Endothelial cell of umbilical vein (primary cell): ENCODE measurements at regions not wholly inside any gene's neighbourhood (a gene's known extent, or its start where the extent isn't known, plus 50 kb on each side); places are given as distances from the start of the nearest gene placed in this dataset.

Source experiments
- BruUV-seq: library from RNA; stranded (reverse); fragments of 400-500 nt; replicated peaks from 2 replicates; lab custom pipeline; 2021; lab: Mats Ljungman, UMichigan
- CTCF ChIA-PET: fragments of 300-600, 350-600 bp; sonication (Branson Sonifier 250); formaldehyde crosslinking; loops from one replicate; lab custom pipeline; 2021; ENCODE audit warnings: antibody characterized with exemption, inconsistent platforms; lab: Charles Lee
- POLR2A ChIA-PET: fragments of 300-600, 350-600 bp; sonication (Branson Sonifier 250); formaldehyde crosslinking; loops from one replicate; lab custom pipeline; 2021; ENCODE audit warnings: antibody characterized with exemption, inconsistent platforms; lab: Charles Lee
- DNase-seq: peaks from one replicate; pipeline ENCODE4 v3.0.0-alpha.2; 2011; ENCODE audit warnings: low read depth, low spot score
- FAIRE-seq: peaks from 2 replicates; lab custom pipeline; 2011; peaks lifted over from hg19 to GRCh38; lab: Jason Lieb, UNC
- H2AFZ ChIP-seq: 2 replicates; pipeline ENCODE4 v1.6.0; 2012; ENCODE audit warnings: low read depth, low read length, control low read depth, inconsistent platforms
- H3K27ac ChIP-seq: 2 replicates; pipeline ENCODE4 v1.5.1; 2011; ENCODE audit warnings: low read depth, mild to moderate bottlenecking, control low read depth, low read length, moderate library complexity; ENCODE audit not compliant: insufficient read depth
- H3K27me3 ChIP-seq, 2 experiments: 2 replicates each; pipeline versions ENCODE4 v1.6.0 to v1.6.1; 2011; ENCODE audit warnings: low read length in 2 of 2, mixed read lengths in 1 of 2; ENCODE audit not compliant: control insufficient read depth in 2 of 2, insufficient read depth in 2 of 2
- H3K36me3 ChIP-seq, 2 experiments: 2 replicates in 1 of 2; 3 replicates in 1 of 2; pipeline ENCODE4 v1.5.1; 2011; ENCODE audit warnings: low read length in 2 of 2, mild to moderate bottlenecking in 1 of 2, moderate library complexity in 1 of 2; ENCODE audit not compliant: control insufficient read depth in 2 of 2, insufficient read depth in 2 of 2; ENCODE audit errors: extremely low read depth in 1 of 2
- H3K4me1 ChIP-seq: 3 replicates; pipeline ENCODE4 v1.5.1; 2011; ENCODE audit warnings: mild to moderate bottlenecking, low read length; ENCODE audit not compliant: control insufficient read depth, insufficient read depth; ENCODE audit errors: extremely low read depth
- H3K4me2 ChIP-seq: 2 replicates; pipeline ENCODE4 v1.6.1; 2011; ENCODE audit warnings: low read length, control low read depth, mixed read lengths; ENCODE audit not compliant: insufficient read depth
- H3K4me3 ChIP-seq, 3 experiments: fragments of 200-600 bp in 1 of 3; sonication (generic), shearing (Covaris generic) in 1 of 3; replicated peaks in 1 of 3; 2 replicates each; pipeline ENCODE4 v1.5.1; 2011 to 2016; ENCODE audit warnings: control low read depth in 3 of 3, low read length in 3 of 3, mild to moderate bottlenecking in 2 of 3, inconsistent platforms in 1 of 3, low read depth in 1 of 3, moderate library complexity in 1 of 3; ENCODE audit not compliant: insufficient read depth in 1 of 3
- H3K79me2 ChIP-seq: 2 replicates; pipeline ENCODE4 v1.6.0; 2012; ENCODE audit warnings: low read length, inconsistent platforms; ENCODE audit not compliant: control insufficient read depth, insufficient read depth
- H3K9ac ChIP-seq: replicated peaks from 2 replicates; pipeline ENCODE3; 2011; ENCODE audit warnings: low read length, control low read depth; ENCODE audit not compliant: insufficient read depth; ENCODE audit errors: extremely low read depth
- H3K9me1 ChIP-seq: replicated peaks from 3 replicates; pipeline ENCODE4 v1.6.0; 2011; ENCODE audit warnings: mild to moderate bottlenecking, low read length; ENCODE audit not compliant: control insufficient read depth, insufficient read depth; ENCODE audit errors: extremely low read depth
- H3K9me3 ChIP-seq: replicated peaks from 2 replicates; pipeline ENCODE4 v1.5.1; 2012; ENCODE audit warnings: low read length, inconsistent platforms; ENCODE audit not compliant: control insufficient read depth, insufficient read depth
- H4K20me1 ChIP-seq: replicated peaks from 2 replicates; pipeline ENCODE3; 2011; ENCODE audit warnings: mild to moderate bottlenecking, low read length; ENCODE audit not compliant: control insufficient read depth, insufficient read depth; ENCODE audit errors: extremely low read depth
- EZH2 ChIP-seq: IDR thresholded peaks from 2 replicates; pipeline ENCODE4 v1.6.1; 2012; ENCODE audit warnings: borderline replicate concordance, low read depth, mild to moderate bottlenecking, moderate library complexity, low read length, inconsistent platforms; ENCODE audit not compliant: severe bottlenecking
- FOS ChIP-seq: IDR thresholded peaks from 2 replicates; pipeline ENCODE4 v1.6.1; 2011; ENCODE audit warnings: mild to moderate bottlenecking, low read length, moderate library complexity, borderline replicate concordance; ENCODE audit not compliant: insufficient read depth
- GATA2 ChIP-seq: IDR thresholded peaks from 2 replicates; pipeline ENCODE4 v1.7.0; 2011; ENCODE audit warnings: low read depth, mild to moderate bottlenecking, moderate library complexity, mixed read lengths, low read length; ENCODE audit not compliant: insufficient read length, insufficient read depth
- JUN ChIP-seq: IDR thresholded peaks from 2 replicates; pipeline ENCODE4 v1.6.1; 2011; ENCODE audit warnings: borderline replicate concordance, low read depth; ENCODE audit not compliant: insufficient read length, insufficient read depth
- MYC ChIP-seq: IDR thresholded peaks from one replicate; pipeline ENCODE4 v1.6.1; 2011; ENCODE audit warnings: mild to moderate bottlenecking, low read depth, low read length
- POLR2A ChIP-seq: IDR thresholded peaks from 2 replicates; pipeline ENCODE4 v1.6.1; 2012; ENCODE audit warnings: low read depth, mild to moderate bottlenecking, control low read depth, low read length
- POLR2AphosphoS5 ChIP-seq: IDR thresholded peaks from 2 replicates; pipeline ENCODE4 v1.6.1; 2012; ENCODE audit warnings: low read depth, mild to moderate bottlenecking, control low read depth, low read length, moderate library complexity; ENCODE audit not compliant: insufficient read depth
- dilution Hi-C: fragments of 300-500 bp; cut with MboI; formaldehyde crosslinking; loops from one replicate; pipeline ENCODE4 v1.15.0; 2019; ENCODE audit warnings: low sequenced_read_pairs; ENCODE audit not compliant: extremely low pct_ligation_motif_present
- intact Hi-C: fragments of 100-400 bp; cut with micrococcal nuclease; formaldehyde crosslinking; loops from one replicate; pipeline ENCODE4 v1.10.0; 2022
- TF ChIP-seq, protein P1 (sequence below): IDR thresholded peaks from 2 replicates; pipeline ENCODE4 v1.6.1; 2011; ENCODE audit not compliant: insufficient read depth, insufficient read length
- TF ChIP-seq, protein P2 (sequence below), 2 donors: IDR thresholded peaks; 1 replicate in 1 of 2; 2 replicates in 1 of 2; pipeline ENCODE4 v1.5.1; 2011; ENCODE audit warnings: low read length in 2 of 2, mild to moderate bottlenecking in 2 of 2, moderate library complexity in 2 of 2, control low read depth in 1 of 2, inconsistent platforms in 1 of 2, low read depth in 1 of 2; ENCODE audit not compliant: insufficient read depth in 1 of 2; ENCODE audit errors: extremely low read depth in 1 of 2

DNA sequence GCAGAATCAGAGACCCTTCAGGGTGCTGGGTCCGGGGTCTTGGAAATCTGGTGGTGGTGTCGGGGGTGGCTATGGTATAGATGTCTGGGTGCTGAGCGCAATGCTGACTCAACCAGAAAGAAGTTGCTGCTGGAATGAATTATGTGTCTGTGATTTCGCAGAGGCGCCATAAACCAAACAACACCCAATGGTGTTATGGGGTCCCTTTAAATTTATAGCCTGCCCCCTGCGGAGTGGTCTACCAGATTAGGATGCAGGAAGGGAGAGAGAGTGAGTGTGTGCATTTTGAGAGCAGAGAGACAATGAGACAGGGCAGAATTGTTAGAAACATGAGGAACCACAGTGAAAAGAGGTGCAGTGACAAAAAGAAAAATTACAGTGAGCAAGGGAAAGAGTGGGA is 100.7 kb upstream of the CDH11 start:
- ChIA-PET CTCF (no interaction called here), POLR2A (no interaction called here)
- H3K9me1 ChIP-seq = no peaks in the 10 kb centered on the region
- no peaks in the 10 kb centered on the region for H3K4me1 ChIP-seq
- no TSS peak for BruUV-seq
- H3K27me3 ChIP-seq = no peaks in the 10 kb centered on the region
- H3K79me2 ChIP-seq = no peaks in the 10 kb centered on the region
- no peak for DNase-seq
- no peaks in the 10 kb centered on the region for H3K9me3 ChIP-seq
- H3K4me2 ChIP-seq = no peak overlapping the region
- dilution Hi-C loops (no loop called here), intact Hi-C loops (no loop called here)
- H3K27ac ChIP-seq = no peak overlapping the region
- H2AFZ ChIP-seq = no peak overlapping the region
- no peak for FAIRE-seq
- H3K9ac ChIP-seq = no peak overlapping the region
- H4K20me1 ChIP-seq = no peaks in the 10 kb centered on the region
- no peaks in the 10 kb centered on the region for H3K36me3 ChIP-seq
- H3K4me3 ChIP-seq = no peak overlapping the region
- TF ChIP-seq, protein P1, sequence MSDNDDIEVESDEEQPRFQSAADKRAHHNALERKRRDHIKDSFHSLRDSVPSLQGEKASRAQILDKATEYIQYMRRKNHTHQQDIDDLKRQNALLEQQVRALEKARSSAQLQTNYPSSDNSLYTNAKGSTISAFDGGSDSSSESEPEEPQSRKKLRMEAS = no peak
- no peak for TF ChIP-seq FOS
- no peak for TF ChIP-seq JUN
- TF ChIP-seq POLR2A = no peak
- no peak for TF ChIP-seq MYC
- no peak for TF ChIP-seq GATA2
- no peak for TF ChIP-seq POLR2AphosphoS5
- no peak for TF ChIP-seq EZH2
- TF ChIP-seq, protein P2, sequence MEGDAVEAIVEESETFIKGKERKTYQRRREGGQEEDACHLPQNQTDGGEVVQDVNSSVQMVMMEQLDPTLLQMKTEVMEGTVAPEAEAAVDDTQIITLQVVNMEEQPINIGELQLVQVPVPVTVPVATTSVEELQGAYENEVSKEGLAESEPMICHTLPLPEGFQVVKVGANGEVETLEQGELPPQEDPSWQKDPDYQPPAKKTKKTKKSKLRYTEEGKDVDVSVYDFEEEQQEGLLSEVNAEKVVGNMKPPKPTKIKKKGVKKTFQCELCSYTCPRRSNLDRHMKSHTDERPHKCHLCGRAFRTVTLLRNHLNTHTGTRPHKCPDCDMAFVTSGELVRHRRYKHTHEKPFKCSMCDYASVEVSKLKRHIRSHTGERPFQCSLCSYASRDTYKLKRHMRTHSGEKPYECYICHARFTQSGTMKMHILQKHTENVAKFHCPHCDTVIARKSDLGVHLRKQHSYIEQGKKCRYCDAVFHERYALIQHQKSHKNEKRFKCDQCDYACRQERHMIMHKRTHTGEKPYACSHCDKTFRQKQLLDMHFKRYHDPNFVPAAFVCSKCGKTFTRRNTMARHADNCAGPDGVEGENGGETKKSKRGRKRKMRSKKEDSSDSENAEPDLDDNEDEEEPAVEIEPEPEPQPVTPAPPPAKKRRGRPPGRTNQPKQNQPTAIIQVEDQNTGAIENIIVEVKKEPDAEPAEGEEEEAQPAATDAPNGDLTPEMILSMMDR (IDR thresholded peaks at IDR 0.05; ENCODE audit: extremely low read depth in 1 of 2, insufficient read depth in 1 of 2, low read depth in 1 of 2, low read length in 2 of 2) = no peak
